Lower leg skin (tissue), 3 donors: ENCODE measurements at regions not wholly inside any gene's neighbourhood (a gene's known extent, or its start where the extent isn't known, plus 50 kb on each side); places are given as distances from the start of the nearest gene placed in this dataset.

Experiments
- CTCF ChIP-seq, 3 donors: fragments of 450-650 bp; IDR thresholded peaks; one replicate each; pipeline ENCODE4 v1.5.1; 2016; ENCODE audit warnings: antibody characterized with exemption in 3 of 3, mild to moderate bottlenecking in 3 of 3, moderate library complexity in 2 of 3
- POLR2A ChIP-seq, 2 donors: fragments of 450-650 bp; IDR thresholded peaks; one replicate each; pipeline ENCODE4 v1.6.1; 2016 to 2017; ENCODE audit warnings: antibody characterized with exemption in 2 of 2, mild to moderate bottlenecking in 1 of 2, moderate library complexity in 1 of 2

DNA sequence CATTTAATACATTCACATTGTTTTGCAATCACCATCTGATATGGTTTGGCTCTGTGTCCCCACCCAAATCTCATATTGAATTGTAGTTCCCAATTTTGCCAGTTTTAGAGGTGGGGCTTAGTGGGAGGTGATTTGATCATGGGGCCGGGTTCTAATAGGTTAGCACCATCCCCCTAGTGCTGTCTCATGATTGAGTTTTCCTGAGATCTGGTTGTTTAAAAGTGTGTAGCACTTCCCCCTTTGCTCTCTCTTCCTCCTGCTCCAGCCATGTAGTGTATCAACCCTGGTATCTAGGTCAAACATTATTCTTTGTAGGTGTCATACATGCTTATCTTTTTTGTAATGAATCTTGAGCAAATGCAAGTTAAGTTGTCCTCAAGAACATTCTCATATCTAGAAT is 83.3 kb upstream of the KIT start:
- TF ChIP-seq CTCF (IDR thresholded peaks at IDR 0.05) (no peak), POLR2A (IDR thresholded peaks at IDR 0.05) (no peak)
